Lung (tissue), 11 donors: ENCODE measurements at regions not wholly inside any gene's neighbourhood (a gene's known extent, or its start where the extent isn't known, plus 50 kb on each side); places are given as distances from the start of the nearest gene placed in this dataset.
"Not testable (repeated sequence)": the region's sequence is repeated elsewhere in the genome, so short reads cannot be mapped to it uniquely, and the experiment has no call there.

Experiments used
- ATAC-seq: fragments of 200-7000 bp; cut with Tn5 transposase; one replicate; pipeline ENCODE4 v1.9.1; 2020; ENCODE audit warnings: moderate number of reproducible peaks; ENCODE audit not compliant: insufficient read depth, low FRiP score
- DNase-seq, 3 donors: peaks; one replicate each; pipeline ENCODE4 v3.0.0-alpha.2; 2013 to 2017
- H3K27ac ChIP-seq, 2 donors: one replicate each; pipeline ENCODE4 v1.5.1; 2013; ENCODE audit warnings: mild to moderate bottlenecking in 2 of 2, moderate library complexity in 2 of 2, control low read depth in 1 of 2, inconsistent platforms in 1 of 2, low read depth in 1 of 2, low read length in 1 of 2
- H3K27me3 ChIP-seq, 3 donors: one replicate each; pipeline ENCODE4 v1.5.1; 2013; ENCODE audit warnings: low read length in 2 of 3; ENCODE audit not compliant: control insufficient read depth in 3 of 3, insufficient read depth in 3 of 3
- H3K36me3 ChIP-seq, 4 donors: one replicate each; pipeline ENCODE4 v1.5.1; 2013; ENCODE audit warnings: low read length in 4 of 4, mild to moderate bottlenecking in 1 of 4, moderate library complexity in 1 of 4; ENCODE audit not compliant: control insufficient read depth in 4 of 4, insufficient read depth in 4 of 4
- H3K4me1 ChIP-seq, 5 donors: one replicate each; pipeline ENCODE4 v1.5.1; 2013; ENCODE audit warnings: low read length in 5 of 5, mild to moderate bottlenecking in 2 of 5, moderate library complexity in 1 of 5; ENCODE audit not compliant: control insufficient read depth in 5 of 5, insufficient read depth in 5 of 5
- H3K4me3 ChIP-seq: one replicate; pipeline ENCODE4 v1.5.1; 2013; ENCODE audit warnings: mild to moderate bottlenecking, control low read depth, moderate library complexity
- H3K9ac ChIP-seq, 2 donors: one replicate each; pipeline ENCODE4 v1.5.1; 2013; ENCODE audit warnings: low read length in 2 of 2, control low read depth in 1 of 2; ENCODE audit not compliant: insufficient read depth in 1 of 2
- H3K9me3 ChIP-seq, 4 donors: one replicate each; pipeline ENCODE4 v1.5.1; 2013; ENCODE audit warnings: low read length in 3 of 4, mild to moderate bottlenecking in 1 of 4, moderate library complexity in 1 of 4; ENCODE audit not compliant: control insufficient read depth in 4 of 4, insufficient read depth in 3 of 4
- CTCF ChIP-seq: IDR thresholded peaks from 2 replicates; pipeline ENCODE4 v1.5.1; 2012; ENCODE audit warnings: mild to moderate bottlenecking; ENCODE audit errors: control extremely low read depth, extremely low read depth
- WGBS, 2 donors: extraction: QIAGEN DNeasy Blood & Tissue Kit; methylation state at CpG; one replicate each; pipeline ENCODE4 v1.1.7; 2013; 5-methylcytosine and 5-hydroxymethylcytosine counted together
- donor health status: control.
- donor health status: control.
- donor health status: Bipolar disorder and iron deficiency.
- donor health status: healthy.
- donor health status: DM: yes; HTN: yes; CAD: no.

- Histone ChIP-seq H3K4me3 (no peak overlapping the region), H3K9me3 (no peaks in the 10 kb centered on the region), H3K9ac (no peak overlapping the region), H3K27ac (no peak overlapping the region), H3K36me3 (no peaks in the 10 kb centered on the region), H3K4me1 (no peaks in the 10 kb centered on the region), H3K27me3 (no peaks in the 10 kb centered on the region)
- no peak for ATAC-seq
- TF ChIP-seq CTCF: no peak
- 86 to 88% methylated on average over 9 of the region's 9 CpGs for WGBS, 2 donors
- DNase-seq: no peak
Measured at GRCh38 chr7:46047581-46047980, 126.5 kb upstream of the IGFBP3 start.

- not testable (repeated sequence) for ATAC-seq, H3K36me3 ChIP-seq, H3K9ac ChIP-seq, H3K4me1 ChIP-seq, H3K27me3 ChIP-seq, DNase-seq, H3K9me3 ChIP-seq, H3K4me3 ChIP-seq, H3K27ac ChIP-seq
- 74% methylated on average over 6 of the region's 6 CpGs for WGBS, 2 donors
Measured at GRCh38 chr7:46043338-46043737, 122.3 kb upstream of the IGFBP3 start.

- 88 to 100% methylated on average over 1 of the region's 1 CpG for WGBS, 2 donors
- not testable (repeated sequence) for H3K9ac ChIP-seq, H3K4me1 ChIP-seq, H3K27me3 ChIP-seq, H3K36me3 ChIP-seq, H3K4me3 ChIP-seq, H3K27ac ChIP-seq, DNase-seq, ATAC-seq, H3K9me3 ChIP-seq
Measured at GRCh38 chr7:46039813-46040212, 118.7 kb upstream of the IGFBP3 start.

- no peaks in the 10 kb centered on the region for H3K36me3 ChIP-seq
- TF ChIP-seq CTCF: no peak
- WGBS, 2 donors: 97 to 99% methylated on average over 1 of the region's 1 CpG
Measured at GRCh38 chr7:46035166-46035565, 114.1 kb upstream of the IGFBP3 start.

More at GRCh38 chr7:46035166-46035565, 114.1 kb upstream of the IGFBP3 start:
- no peak overlapping the region for H3K4me3 ChIP-seq
- H3K27me3 ChIP-seq: peaks cover 0 to 2% (median 0%) of the 10 kb centered on the region in 3 donors
- DNase-seq (no peak), ATAC-seq (no peak)
- no peak overlapping the region for H3K27ac ChIP-seq
- peaks cover 0 to 2% (median 0%) of the 10 kb centered on the region in 4 donors for H3K9me3 ChIP-seq
- no peak overlapping the region for H3K9ac ChIP-seq
- H3K4me1 ChIP-seq: peaks cover 0 to 11% (median 2%) of the 10 kb centered on the region in 5 donors
